SH-SY5Y (cell line): ENCODE measurements at regions not wholly inside any gene's neighbourhood (a gene's known extent, or its start where the extent isn't known, plus 50 kb on each side); places are given as distances from the start of the nearest gene placed in this dataset.

Experiments used
- GATA2 ChIP-seq: IDR thresholded peaks from 2 replicates; pipeline ENCODE4 v1.6.1; 2011; ENCODE audit warnings: mild to moderate bottlenecking, low read depth, low read length
- GATA3 ChIP-seq: IDR thresholded peaks from 2 replicates; pipeline ENCODE4 v1.6.1; 2011; ENCODE audit warnings: low read depth, mild to moderate bottlenecking, low read length, moderate library complexity

DNA sequence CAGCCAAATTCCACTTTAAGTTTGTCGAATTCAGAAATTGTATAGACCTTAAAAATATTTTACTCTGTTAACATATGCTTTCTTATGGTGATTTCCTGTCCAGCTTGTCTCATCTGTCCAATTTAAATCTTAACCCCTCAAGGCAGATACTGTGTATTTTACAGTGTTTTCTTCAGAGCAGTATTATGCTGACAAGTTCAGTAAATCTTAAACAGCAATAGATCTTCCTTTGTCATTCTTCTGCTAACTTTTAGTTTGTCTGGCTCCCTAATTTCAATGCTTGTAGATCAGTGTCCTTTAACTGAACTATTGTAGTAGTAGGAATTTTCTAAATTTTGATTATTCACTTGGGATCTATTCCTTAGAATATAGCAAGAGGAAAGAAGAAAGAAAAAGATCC, 52.8 kb upstream of the MEIS1 start:
- TF ChIP-seq GATA3 (no peak), GATA2 (no peak)

DNA sequence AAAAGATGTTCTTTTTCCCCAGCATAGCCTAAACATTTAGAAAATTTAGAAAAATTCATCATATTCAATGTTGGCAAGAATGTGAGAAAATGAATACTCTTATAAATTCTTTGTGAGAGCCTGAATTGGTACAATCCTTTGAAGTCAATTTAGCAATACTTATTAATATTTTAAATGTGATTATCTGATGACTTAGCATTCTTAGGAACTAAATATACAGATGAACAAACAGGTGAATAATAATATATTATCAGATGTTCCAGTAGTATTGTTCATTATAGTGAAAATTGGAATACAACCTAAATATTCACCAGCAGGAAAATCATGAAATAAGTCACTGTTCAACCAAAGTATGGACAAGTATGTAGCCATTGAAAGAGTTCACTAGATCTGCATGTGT, 55.5 kb upstream of the MEIS1 start:
- TF ChIP-seq GATA3 (no peak), GATA2 (no peak)

DNA sequence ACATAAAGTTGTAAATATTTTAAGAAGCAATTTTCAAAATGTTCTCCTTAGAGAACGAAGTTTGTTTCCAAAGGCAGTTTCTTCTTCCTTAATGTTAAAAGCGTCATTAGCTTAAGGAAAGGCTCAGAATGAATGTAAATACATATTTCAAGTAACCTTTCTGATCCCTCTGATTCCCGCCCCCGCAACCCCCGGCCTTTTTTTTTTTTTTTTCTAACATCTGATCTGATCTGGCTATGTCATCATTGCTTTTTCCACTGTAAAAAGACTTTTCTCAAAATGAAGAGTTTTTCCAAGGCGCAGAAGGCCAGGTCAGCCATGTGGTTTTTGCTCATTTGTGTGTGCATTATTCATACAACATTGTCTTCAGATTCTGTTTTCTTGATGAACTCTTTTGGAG, 57.1 kb upstream of the MEIS1 start:
- TF ChIP-seq GATA3 = no peak
- TF ChIP-seq GATA2 = no peak

DNA sequence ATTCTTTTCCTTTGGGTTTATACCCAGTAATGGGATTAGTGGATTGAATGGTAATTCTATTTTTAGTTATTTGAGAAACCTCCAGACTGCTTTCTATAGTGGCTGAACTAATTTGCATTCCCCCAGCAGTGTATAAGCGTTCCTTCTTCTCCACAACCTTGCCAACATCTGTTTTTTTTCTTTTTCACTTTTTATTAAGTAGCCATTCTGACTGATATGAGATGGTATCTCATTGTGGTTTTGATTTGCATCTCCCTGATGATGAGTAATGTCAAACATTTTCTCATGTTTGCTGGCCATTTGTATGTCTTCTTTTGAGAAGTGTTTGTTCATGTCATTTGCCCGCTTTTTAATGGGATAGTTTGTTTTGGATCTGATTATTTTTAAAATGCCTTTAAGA, 64.1 kb upstream of the MEIS1 start:
- TF ChIP-seq GATA2 = no peak
- no peak for TF ChIP-seq GATA3

DNA sequence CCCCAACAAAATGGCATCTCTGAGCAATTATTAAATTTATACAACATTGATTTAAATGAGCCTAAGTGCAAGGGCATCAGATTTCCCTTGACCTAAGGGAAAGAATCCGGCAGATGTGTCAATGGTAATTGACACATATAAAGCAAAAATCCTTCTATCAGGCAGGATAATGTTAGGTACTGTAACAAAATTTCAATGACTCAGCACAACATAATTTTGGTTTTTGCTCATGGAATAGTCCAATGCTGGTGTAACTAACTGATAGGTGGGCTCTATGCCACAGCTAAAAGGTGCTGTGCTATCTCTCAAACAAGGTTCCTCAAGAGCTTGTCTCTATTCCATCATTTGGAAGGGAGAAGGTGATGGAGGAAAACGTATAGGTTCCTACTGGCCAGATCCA, 68.3 kb upstream of the MEIS1 start:
- TF ChIP-seq GATA2 = no peak
- TF ChIP-seq GATA3 = no peak

DNA sequence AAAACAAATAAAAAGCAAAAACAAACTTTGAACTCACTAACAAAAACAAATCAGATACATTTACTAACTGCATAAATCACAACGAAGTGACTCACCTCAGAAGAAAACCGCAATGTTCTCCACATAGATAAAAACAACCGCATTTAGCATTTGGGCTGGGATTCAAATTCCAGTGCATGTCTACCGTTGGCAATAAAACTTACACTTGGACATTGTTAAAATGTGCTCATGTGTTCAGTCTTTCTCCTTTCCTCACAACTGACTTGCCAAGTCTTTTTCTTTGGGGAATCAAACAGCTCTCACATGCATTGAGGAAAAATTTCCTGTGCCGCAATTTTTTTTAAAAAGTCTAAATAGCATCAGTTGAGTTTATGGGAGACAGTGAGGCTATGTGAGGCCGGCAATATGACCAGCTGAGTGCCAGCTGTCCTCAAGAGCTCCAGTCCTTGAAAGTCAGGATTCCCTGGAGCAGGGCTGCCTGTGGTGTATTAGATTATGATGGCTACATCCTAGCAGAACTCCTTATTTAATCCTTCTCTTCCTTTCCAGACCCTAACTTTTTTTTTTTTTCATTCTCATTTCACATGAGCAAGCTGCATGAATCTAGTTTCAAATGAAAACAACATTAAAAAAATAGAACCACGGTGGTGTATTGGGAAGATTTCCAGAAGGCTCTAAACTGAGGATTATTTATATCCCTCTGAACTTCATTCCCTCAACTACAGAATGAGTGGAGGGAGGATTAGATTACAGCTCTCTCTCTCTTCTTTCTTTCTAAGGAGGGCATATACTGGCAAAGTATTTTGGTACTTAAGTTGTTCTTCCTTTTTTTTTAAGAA, 70.2 kb upstream of the MEIS1 start:
- TF ChIP-seq GATA2 = no peak
- TF ChIP-seq GATA3 = no peak

DNA sequence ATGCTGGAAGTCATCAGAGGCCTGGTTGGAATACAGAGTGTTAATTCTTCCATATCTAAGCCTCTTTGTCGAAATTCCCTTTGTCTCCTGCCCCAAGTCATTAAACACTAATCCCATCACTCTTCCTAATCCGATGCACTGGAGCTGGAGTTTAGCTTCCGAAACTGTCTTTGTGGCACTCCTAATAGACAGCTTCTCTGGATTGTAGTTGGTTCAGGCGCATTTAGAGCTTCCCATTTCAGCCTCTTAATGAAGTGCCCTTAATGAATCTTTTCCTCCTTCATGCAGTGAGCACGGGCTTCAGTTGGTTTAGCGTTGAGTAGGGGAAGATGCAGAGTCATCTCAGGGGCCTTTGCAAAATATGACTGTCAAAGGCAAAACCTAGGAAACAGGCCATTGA, 72.2 kb upstream of the MEIS1 start:
- TF ChIP-seq GATA3 (no peak), GATA2 (no peak)

DNA sequence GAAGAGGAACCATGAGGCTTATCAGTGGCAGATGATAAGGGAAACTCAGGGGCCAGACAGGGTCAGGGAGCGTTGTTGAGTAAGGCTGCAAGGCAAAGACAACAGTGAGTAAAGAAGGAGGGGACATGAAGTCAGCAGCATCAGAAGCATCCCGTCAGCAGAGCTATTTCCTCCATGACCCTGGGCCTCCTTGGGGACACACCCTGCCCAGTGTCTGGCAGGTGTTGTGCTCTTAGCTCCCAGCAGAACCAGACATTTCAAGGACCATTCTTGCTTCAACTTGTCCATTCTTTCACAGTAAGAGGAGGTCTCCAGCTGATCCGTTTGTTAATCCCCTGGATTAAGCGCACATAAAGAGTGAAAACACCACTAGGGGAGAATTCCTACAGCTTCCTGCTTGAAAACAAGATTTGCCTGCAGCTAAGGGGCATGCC, 88.7 kb upstream of the MEIS1 start:
- TF ChIP-seq GATA3 (no peak), GATA2 (no peak)

DNA sequence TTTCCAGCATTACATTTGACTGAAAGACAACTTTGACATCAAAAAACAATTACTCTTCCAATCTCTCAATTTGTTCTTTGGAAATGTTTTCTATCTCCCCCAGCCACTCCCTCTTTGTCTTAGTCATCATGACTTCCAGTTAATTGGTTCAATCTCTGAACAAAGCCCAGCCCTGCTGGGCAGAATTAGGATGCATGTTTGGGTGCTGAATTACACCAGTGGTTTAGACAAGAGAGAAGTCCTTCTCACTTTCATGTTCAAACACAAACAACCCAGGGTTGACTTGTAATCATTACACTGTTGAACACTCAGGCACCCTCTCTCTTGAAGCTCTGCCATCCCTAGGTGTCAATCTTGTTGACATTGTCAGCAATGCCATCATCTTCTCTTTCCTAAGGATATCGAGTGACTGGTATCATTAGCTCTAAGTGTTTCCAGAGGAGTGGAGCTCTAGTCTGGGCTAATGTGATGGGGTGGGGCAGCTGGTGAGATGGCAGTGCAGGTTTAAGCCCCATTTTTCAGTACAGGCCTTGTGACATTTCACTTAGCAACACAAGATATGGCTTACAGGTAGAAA, 90.8 kb upstream of the MEIS1 start:
- TF ChIP-seq GATA3 (no peak), GATA2 (no peak)

DNA sequence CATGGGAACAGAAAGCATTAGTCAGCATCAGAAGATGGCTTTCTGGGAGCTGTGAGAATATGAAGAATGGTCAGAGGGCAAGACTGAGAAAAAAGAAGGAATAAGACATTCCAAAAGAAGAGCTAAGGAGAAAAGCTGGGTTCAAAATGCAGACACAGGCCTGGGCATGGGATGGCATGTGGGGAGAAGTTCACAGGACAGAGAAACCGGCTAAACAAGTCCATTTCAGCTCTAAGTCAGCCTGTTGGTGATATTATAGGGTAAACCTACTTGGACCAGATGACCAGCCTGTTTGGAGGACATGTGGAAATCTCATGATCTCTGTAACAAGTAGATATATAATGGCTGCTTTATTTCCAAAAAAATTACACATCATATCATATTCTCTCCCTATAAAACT, 91.7 kb upstream of the MEIS1 start:
- no peak for TF ChIP-seq GATA3
- TF ChIP-seq GATA2 = no peak

DNA sequence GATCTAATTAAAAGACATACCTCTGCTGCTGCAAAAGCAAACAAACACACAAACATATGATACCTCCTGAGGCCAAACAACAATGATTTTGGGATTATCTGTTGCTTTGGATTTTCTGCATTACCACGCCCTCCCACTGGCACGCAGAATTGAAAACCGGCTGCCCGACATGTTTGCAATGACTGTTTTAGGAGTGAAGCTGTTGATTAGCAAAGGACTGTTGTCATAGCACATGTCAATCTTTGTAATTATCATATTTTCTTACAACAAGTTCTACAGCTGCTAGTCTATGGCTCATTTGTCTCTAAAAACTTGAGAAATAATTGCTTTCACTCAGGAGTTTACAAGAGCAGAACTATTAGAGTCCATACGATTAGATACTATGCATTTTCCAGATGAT, 94.4 kb upstream of the MEIS1 start:
- TF ChIP-seq GATA3 = no peak
- no peak for TF ChIP-seq GATA2

DNA sequence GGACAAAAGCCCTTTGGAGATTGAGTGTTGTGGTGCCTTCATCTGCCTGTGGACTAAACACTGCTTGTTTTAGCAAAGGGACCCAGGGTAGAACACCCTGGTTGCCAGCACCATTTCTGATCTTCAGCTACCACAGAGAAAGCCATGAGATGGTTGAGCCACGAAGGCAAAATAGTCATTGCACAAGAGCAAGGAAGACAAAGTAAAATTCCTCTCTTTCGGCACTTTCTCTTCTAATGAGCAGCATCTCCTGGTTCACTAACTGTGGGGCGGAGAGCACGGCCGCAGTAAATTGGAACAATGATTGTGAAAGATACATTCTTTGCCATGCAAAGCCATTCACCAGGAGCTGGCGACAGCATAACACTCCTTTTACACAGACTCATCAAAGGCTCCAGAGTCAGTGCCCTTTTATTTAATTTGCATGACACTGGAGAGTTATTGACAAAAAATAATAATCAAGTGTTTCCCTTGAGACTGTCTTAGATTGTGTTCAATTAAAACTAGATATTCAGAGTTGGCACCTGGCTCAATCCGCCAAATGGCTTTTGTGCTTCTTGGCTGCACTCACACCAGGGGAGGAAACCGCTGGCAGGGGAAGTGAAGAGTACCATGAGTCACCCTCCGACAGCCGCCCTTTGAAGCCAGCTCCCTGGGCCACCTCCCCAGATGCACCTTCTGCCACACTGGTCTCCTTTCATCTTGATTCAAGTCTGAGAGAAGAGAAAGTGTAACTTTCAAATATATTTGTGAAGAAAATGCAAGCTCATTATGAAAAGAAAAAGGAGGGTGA, 100.5 kb upstream of the MEIS1 start:
- no peak for TF ChIP-seq GATA2
- TF ChIP-seq GATA3 = no peak

DNA sequence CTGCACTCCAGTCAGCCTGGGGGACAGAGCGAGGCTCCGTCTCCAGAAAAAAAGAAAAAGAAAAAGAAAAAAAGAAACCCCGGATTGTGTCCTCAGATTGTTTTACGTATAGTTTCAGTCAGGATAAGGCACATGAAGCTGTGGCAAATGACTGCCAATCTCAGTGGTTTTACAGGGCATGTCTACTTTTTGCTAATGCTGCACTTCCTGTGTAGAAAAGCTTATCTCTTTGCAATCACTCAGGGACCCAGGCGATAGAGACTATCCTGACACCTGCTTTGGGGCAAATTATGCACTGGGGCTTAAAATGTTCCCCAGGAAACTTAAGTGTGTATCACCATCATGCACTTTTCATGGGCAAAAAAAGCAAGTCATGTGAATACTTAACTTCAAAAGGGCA, 103.7 kb upstream of the MEIS1 start:
- TF ChIP-seq GATA2 (no peak), GATA3 (no peak)

DNA sequence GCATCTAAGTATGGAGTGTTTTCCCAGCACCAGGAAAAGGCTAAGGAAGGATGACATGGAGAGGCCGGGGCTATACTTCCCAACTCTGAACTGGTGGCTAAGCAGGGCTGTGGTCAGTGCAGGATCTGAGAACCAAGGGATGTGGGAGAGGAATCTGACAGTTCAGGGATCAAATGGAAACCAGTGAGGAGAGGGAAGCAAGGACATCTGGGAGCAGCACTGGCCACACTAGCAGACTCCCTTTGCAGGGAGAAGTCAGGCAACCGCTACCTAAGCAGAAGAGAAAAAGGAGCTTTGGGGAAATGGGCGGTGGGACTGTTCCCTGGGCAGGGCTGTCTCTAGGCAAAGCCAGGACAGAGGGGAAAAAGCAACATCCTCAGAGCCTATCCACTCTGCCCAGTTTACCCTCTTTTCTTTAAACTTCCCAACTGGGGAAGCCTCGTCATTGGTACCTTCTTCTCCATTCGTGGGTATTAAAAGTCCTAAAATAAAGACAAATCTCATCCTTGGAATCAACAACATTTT, 105.8 kb upstream of the MEIS1 start:
- no peak for TF ChIP-seq GATA3
- TF ChIP-seq GATA2 = no peak

DNA sequence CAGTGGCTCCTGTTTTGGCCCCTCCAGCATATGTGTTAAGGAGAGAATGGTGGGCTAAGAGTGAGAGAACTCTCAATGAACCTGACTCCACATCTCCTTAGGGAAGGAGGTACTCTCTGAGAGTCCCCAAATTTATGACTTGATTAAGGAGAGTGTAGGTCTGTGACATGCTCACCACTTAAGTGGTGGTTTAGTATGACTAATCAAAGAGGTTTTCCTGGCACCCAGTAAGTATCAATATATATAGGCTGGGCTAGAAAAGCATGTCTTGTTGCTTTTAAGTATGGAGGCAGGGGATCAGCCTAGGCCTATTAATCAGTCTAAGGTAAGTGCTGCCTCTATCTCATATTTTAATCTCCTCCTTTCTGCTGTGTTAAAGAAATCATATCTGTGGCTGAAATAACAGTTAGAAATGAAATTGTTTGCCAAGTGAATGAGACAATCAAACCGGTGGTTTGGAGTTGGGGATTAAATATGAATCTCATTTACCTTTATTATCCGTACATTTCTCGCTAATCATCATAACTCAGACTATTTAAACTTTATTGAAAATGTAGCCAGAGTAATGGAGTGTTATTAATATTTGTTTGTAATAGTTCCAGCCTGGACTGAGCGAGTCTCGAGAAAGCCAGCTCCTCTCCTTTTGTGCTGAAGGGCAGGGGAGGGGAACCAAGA, 107.7 kb upstream of the MEIS1 start:
- no peak for TF ChIP-seq GATA3
- TF ChIP-seq GATA2 = no peak
